CD8-positive, alpha-beta memory T cell (primary cell): ENCODE measurements at regions not wholly inside any gene's neighbourhood (a gene's known extent, or its start where the extent isn't known, plus 50 kb on each side); places are given as distances from the start of the nearest gene placed in this dataset.

Experiments
- CTCF ChIA-PET: fragments of 350-600 bp; sonication (Branson Sonifier 250); formaldehyde crosslinking; loops from one replicate; lab custom pipeline; 2021; ENCODE audit warnings: antibody characterized with exemption; lab: Charles Lee
- POLR2A ChIA-PET: fragments of 350-600 bp; sonication (Branson Sonifier 250); formaldehyde crosslinking; loops from one replicate; lab custom pipeline; 2021; ENCODE audit warnings: antibody characterized with exemption; lab: Charles Lee
- DNase-seq, 5 donors: peaks; one replicate each; pipeline versions ENCODE4 v3.0.0 to v3.0.0-alpha.2; 2020 to 2022; ENCODE audit warnings: mixed read lengths in 1 of 5
- H3K27ac ChIP-seq: one replicate; pipeline ENCODE4 v1.7.0; 2013; ENCODE audit warnings: low read depth, mild to moderate bottlenecking, low read length, moderate library complexity
- H3K27me3 ChIP-seq: 2 replicates; pipeline ENCODE4 v1.7.0; 2013; ENCODE audit warnings: low read length, mild to moderate bottlenecking; ENCODE audit not compliant: insufficient read depth, poor library complexity, severe bottlenecking
- H3K36me3 ChIP-seq: 2 replicates; pipeline ENCODE4 v1.7.0; 2013; ENCODE audit warnings: mild to moderate bottlenecking, low read length, moderate library complexity; ENCODE audit not compliant: insufficient read depth
- H3K4me1 ChIP-seq: 2 replicates; pipeline ENCODE4 v1.7.0; 2013; ENCODE audit warnings: mild to moderate bottlenecking, low read length, moderate library complexity; ENCODE audit not compliant: insufficient read depth
- H3K4me3 ChIP-seq: 2 replicates; pipeline ENCODE4 v1.7.0; 2013; ENCODE audit warnings: mild to moderate bottlenecking, low read length
- H3K9me3 ChIP-seq: 2 replicates; pipeline ENCODE4 v1.7.0; 2013; ENCODE audit warnings: mild to moderate bottlenecking, low read length
- H3K27ac Mint-ChIP-seq, 8 donors: one replicate each; pipeline ENCODE4 v1.8.0; 2020 to 2021; ENCODE audit warnings: mixed read lengths in 8 of 8, mild to moderate bottlenecking in 6 of 8, inconsistent platforms in 3 of 8, moderate library complexity in 3 of 8
- H3K27me3 Mint-ChIP-seq, 2 donors: one replicate each; pipeline ENCODE4 v1.8.0; 2020 to 2021; ENCODE audit warnings: mixed read lengths in 2 of 2, mild to moderate bottlenecking in 1 of 2, moderate library complexity in 1 of 2
- H3K36me3 Mint-ChIP-seq, 3 donors: one replicate each; pipeline ENCODE4 v1.8.0; 2020 to 2021; ENCODE audit warnings: mixed read lengths in 3 of 3, inconsistent platforms in 1 of 3, mild to moderate bottlenecking in 1 of 3
- H3K4me1 Mint-ChIP-seq, 3 donors: one replicate each; pipeline ENCODE4 v1.8.0; 2020 to 2021; ENCODE audit warnings: mixed read lengths in 3 of 3, inconsistent platforms in 1 of 3, mild to moderate bottlenecking in 1 of 3
- H3K4me3 Mint-ChIP-seq, 7 donors: one replicate each; pipeline ENCODE4 v1.8.0; 2020 to 2021; ENCODE audit warnings: mixed read lengths in 7 of 7, mild to moderate bottlenecking in 6 of 7, moderate library complexity in 4 of 7, inconsistent platforms in 2 of 7
- H3K9me3 Mint-ChIP-seq, 5 donors: one replicate each; pipeline ENCODE4 v1.8.0; 2020 to 2022; ENCODE audit warnings: mixed read lengths in 5 of 5, mild to moderate bottlenecking in 3 of 5, moderate library complexity in 2 of 5, inconsistent platforms in 1 of 5

- H3K27me3 ChIP-seq = no peaks in the 10 kb centered on the region
- peaks cover 0 to 2% of the 10 kb centered on the region in 2 donors for H3K27me3 Mint-ChIP-seq
- CTCF ChIA-PET = no interaction called here
These were observed 93.6 kb downstream of the LEPR start for GRCh38 chr1:65514041-65514440.

GRCh38 chr1:65524931-65525265 lies 104.4 kb downstream of the LEPR start:
- Histone ChIP-seq H3K4me1 (no peaks in the 10 kb centered on the region), H3K9me3 (no peaks in the 10 kb centered on the region), H3K36me3 (no peaks in the 10 kb centered on the region), H3K27ac (no peak overlapping the region), H3K4me3 (no peak overlapping the region), H3K27me3 (peaks cover 13% of the 10 kb centered on the region)
- peak overlapping the region in 1 of 7 donors; percentile 38 for H3K4me3 Mint-ChIP-seq
- H3K9me3 Mint-ChIP-seq = peaks cover 0 to 31% (median 4%) of the 10 kb centered on the region in 5 donors
- DNase-seq = no peak
- ChIA-PET POLR2A (no interaction called here), CTCF (no interaction called here)
- peaks cover 2 to 9% (median 5%) of the 10 kb centered on the region in 3 donors for H3K4me1 Mint-ChIP-seq
- H3K27ac Mint-ChIP-seq = no peak overlapping the region
- peaks cover 29 to 46% of the 10 kb centered on the region in 2 donors for H3K27me3 Mint-ChIP-seq
- peaks cover 0 to 21% (median 2%) of the 10 kb centered on the region in 3 donors for H3K36me3 Mint-ChIP-seq

More at GRCh38 chr1:65514041-65514440, 93.6 kb downstream of the LEPR start:
- H3K36me3 Mint-ChIP-seq = peaks cover 0 to 18% (median 0%) of the 10 kb centered on the region in 3 donors
- POLR2A ChIA-PET = no interaction called here
- Histone ChIP-seq H3K4me3 (no peak overlapping the region), H3K27ac (no peak overlapping the region), H3K4me1 (no peaks in the 10 kb centered on the region), H3K36me3 (no peaks in the 10 kb centered on the region), H3K9me3 (no peaks in the 10 kb centered on the region)
- H3K27ac Mint-ChIP-seq = no peak overlapping the region
- H3K9me3 Mint-ChIP-seq = peaks cover 0 to 5% (median 0%) of the 10 kb centered on the region in 5 donors
- DNase-seq = no peak
- H3K4me3 Mint-ChIP-seq = no peak overlapping the region
- no peaks in the 10 kb centered on the region for H3K4me1 Mint-ChIP-seq

DNA sequence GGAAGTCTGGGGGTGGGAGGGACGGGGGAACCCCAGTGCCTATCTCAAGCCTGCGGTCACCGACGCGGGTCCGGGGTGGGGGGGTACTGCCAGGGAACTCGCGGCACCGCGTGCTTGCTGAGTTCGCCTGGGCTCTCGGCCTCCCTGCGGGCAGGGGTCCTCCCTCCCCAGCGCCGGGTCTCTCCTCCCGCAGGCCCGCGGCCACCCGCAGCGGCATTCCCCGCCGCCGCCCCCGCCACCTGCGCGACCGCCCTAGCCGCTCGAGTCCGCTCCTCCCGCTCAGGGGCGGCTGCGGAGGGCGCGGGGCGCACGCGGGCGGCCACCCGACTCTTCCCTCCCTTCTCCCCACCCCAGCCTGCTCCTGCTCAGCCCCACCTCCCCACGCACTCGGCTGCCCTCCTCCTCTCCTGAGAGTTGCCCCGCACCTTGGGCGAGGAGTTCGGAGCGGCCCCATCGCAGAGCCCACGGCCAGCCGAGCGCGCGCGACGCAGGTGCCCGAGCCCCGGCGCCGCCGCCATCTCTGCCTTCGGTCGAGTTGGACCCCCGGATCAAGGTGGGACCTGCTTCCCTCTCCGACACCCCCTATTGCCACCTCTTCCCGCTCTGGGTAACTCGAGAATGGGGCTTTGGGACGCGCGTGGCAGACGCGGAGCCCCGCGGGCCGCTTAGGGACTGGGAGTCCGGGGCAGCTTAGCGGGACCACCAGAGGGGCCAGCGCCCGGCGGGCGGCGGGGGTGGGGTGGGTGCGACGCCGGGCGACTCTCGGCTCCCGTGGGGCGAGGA lies 105.0 kb downstream of the LEPR start:
- Histone ChIP-seq H3K4me3 (no peak overlapping the region), H3K9me3 (no peaks in the 10 kb centered on the region), H3K4me1 (no peaks in the 10 kb centered on the region), H3K36me3 (no peaks in the 10 kb centered on the region), H3K27ac (peak overlapping the region; percentile 65), H3K27me3 (peaks cover 13% of the 10 kb centered on the region)
- no peak for DNase-seq
- Mint-ChIP-seq H3K4me1 (peaks cover 2 to 9% (median 5%) of the 10 kb centered on the region in 3 donors), H3K27ac (no peak overlapping the region), H3K9me3 (peaks cover 0 to 26% (median 4%) of the 10 kb centered on the region in 5 donors), H3K4me3 (peak overlapping the region in 1 of 7 donors; percentile 38), H3K27me3 (peaks cover 29 to 48% of the 10 kb centered on the region in 2 donors), H3K36me3 (peaks cover 0 to 16% (median 2%) of the 10 kb centered on the region in 3 donors)
- ChIA-PET CTCF (no interaction called here), POLR2A (no interaction called here)

DNA sequence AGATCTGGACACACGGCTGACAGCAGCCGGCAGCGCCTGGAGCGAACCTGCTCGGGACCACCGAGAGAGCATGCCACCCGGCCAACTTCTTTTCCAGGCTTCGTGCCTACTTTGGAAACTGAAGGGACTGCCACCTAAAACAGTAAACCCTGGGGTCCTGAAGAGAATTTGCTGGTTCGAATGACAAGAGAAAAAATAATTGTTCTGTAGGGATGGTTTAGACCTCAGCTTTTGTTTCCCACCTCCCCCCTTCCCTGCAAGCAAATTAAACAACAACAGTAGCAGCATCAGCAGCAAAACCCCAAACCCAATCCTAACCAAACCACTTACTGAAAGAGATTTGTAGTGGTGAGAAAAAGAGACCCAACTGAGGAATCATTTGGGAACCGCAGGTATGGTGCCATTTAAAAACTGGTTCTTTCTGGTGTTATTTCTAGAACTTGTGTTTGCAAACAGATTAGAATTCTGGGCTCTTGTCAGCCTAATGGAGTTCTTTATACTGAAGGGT lies 105.6 kb downstream of the LEPR start:
- CTCF ChIA-PET = no interaction called here
- no peaks in the 10 kb centered on the region for H3K9me3 ChIP-seq
- H3K27me3 Mint-ChIP-seq = peaks cover 29 to 53% of the 10 kb centered on the region in 2 donors
- H3K27ac Mint-ChIP-seq = no peak overlapping the region
- no peaks in the 10 kb centered on the region for H3K4me1 ChIP-seq
- H3K36me3 Mint-ChIP-seq = peaks cover 0 to 19% (median 2%) of the 10 kb centered on the region in 3 donors
- peaks cover 2 to 9% (median 5%) of the 10 kb centered on the region in 3 donors for H3K4me1 Mint-ChIP-seq
- peak overlapping the region; percentile 65 for H3K27ac ChIP-seq
- no peak overlapping the region for H3K4me3 ChIP-seq
- H3K36me3 ChIP-seq = no peaks in the 10 kb centered on the region
- H3K9me3 Mint-ChIP-seq = peaks cover 0 to 26% (median 6%) of the 10 kb centered on the region in 5 donors
- no peak overlapping the region for H3K4me3 Mint-ChIP-seq
- DNase-seq = no peak
- POLR2A ChIA-PET = no interaction called here
- peaks cover 13% of the 10 kb centered on the region for H3K27me3 ChIP-seq

DNA sequence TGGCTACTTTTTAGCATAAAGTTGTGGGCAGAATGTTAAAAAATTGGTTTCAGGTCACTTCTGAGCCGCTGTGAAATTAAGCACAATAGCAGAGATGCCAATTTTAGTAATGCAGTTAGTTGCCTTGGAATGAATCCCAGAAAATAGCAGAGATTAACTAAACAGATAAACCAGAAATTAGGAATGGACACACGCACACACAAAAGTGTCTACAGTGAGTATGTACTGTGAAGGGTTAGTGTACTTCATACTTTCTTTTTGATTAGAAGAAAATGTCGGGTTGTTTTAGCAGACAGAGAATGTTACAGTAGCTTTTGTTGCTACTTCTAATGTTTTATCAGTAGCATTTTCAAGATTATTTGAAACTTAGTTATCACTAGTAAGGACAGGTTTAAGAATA lies 106.7 kb downstream of the LEPR start:
- H3K4me1 ChIP-seq = no peaks in the 10 kb centered on the region
- H3K4me3 Mint-ChIP-seq = no peak overlapping the region
- no peaks in the 10 kb centered on the region for H3K36me3 ChIP-seq
- peaks cover 0 to 17% (median 2%) of the 10 kb centered on the region in 3 donors for H3K36me3 Mint-ChIP-seq
- H3K9me3 ChIP-seq = no peaks in the 10 kb centered on the region
- H3K9me3 Mint-ChIP-seq = peaks cover 0 to 30% (median 11%) of the 10 kb centered on the region in 5 donors
- H3K27ac ChIP-seq = peak overlapping the region; percentile 65
- POLR2A ChIA-PET = no interaction called here
- DNase-seq = no peak
- CTCF ChIA-PET = no interaction called here
- peaks cover 2 to 9% (median 5%) of the 10 kb centered on the region in 3 donors for H3K4me1 Mint-ChIP-seq
- peaks cover 13% of the 10 kb centered on the region for H3K27me3 ChIP-seq
- H3K27me3 Mint-ChIP-seq = peaks cover 32 to 53% of the 10 kb centered on the region in 2 donors
- no peak overlapping the region for H3K27ac Mint-ChIP-seq
- H3K4me3 ChIP-seq = no peak overlapping the region

- Histone ChIP-seq H3K4me3 (no peak overlapping the region), H3K36me3 (no peaks in the 10 kb centered on the region), H3K4me1 (no peaks in the 10 kb centered on the region), H3K27ac (peak overlapping the region; percentile 65), H3K9me3 (no peaks in the 10 kb centered on the region), H3K27me3 (peaks cover 13% of the 10 kb centered on the region)
- Mint-ChIP-seq H3K27ac (no peak overlapping the region), H3K36me3 (peaks cover 0 to 10% (median 2%) of the 10 kb centered on the region in 3 donors), H3K4me1 (peaks cover 2 to 9% (median 5%) of the 10 kb centered on the region in 3 donors), H3K9me3 (peaks cover 0 to 28% (median 11%) of the 10 kb centered on the region in 5 donors), H3K4me3 (no peak overlapping the region), H3K27me3 (peaks cover 33 to 53% of the 10 kb centered on the region in 2 donors)
- no peak for DNase-seq
- CTCF ChIA-PET = no interaction called here
- POLR2A ChIA-PET = no interaction called here
These were observed 107.4 kb downstream of the LEPR start for GRCh38 chr1:65527707-65528503.

DNA sequence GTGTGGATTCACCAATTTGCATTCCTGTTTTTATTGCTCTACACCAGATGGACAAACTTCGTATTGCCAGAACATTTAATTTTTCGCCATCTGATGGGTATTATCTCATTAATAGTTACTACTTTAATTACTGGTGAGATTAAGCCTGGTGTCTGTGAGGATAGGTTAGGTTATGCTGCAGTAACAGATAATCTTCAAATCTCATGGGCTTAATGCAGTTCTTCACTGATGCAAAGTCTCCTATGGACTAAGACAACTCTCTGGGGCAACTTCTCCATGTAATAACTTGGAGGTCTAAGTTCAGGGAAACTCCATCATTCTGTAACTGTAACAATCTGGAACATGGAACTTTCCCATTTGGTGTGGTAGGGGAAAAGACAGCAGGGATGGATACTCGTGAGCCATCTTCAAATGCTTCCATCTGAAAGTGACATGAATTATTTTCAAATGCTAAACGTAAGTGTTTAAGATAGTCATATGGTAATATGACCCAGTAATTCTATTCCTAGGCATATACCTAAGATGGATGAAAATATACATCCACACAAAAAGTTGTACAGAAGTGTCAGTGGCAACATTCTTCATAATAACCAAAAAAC lies 111.6 kb downstream of the LEPR start:
- peaks cover 8 to 24% of the 10 kb centered on the region in 2 donors for H3K27me3 Mint-ChIP-seq
- no peak overlapping the region for H3K4me3 Mint-ChIP-seq

More for the DNA sequence above, 111.6 kb downstream of the LEPR start:
- Histone ChIP-seq H3K36me3 (no peaks in the 10 kb centered on the region), H3K27ac (no peak overlapping the region), H3K27me3 (no peaks in the 10 kb centered on the region), H3K9me3 (no peaks in the 10 kb centered on the region), H3K4me3 (no peak overlapping the region), H3K4me1 (no peaks in the 10 kb centered on the region)
- peaks cover 5 to 18% (median 15%) of the 10 kb centered on the region in 5 donors for H3K9me3 Mint-ChIP-seq
- POLR2A ChIA-PET = no interaction called here
- no peak for DNase-seq
- H3K27ac Mint-ChIP-seq = no peak overlapping the region
- H3K4me1 Mint-ChIP-seq = no peaks in the 10 kb centered on the region
- peaks cover 0 to 4% (median 0%) of the 10 kb centered on the region in 3 donors for H3K36me3 Mint-ChIP-seq
- CTCF ChIA-PET = no interaction called here
